ENCODE measurements at regions not wholly inside any gene's neighbourhood (a gene's known extent, or its start where the extent isn't known, plus 50 kb on each side); places are given as distances from the start of the nearest gene placed in this dataset.

DNA sequence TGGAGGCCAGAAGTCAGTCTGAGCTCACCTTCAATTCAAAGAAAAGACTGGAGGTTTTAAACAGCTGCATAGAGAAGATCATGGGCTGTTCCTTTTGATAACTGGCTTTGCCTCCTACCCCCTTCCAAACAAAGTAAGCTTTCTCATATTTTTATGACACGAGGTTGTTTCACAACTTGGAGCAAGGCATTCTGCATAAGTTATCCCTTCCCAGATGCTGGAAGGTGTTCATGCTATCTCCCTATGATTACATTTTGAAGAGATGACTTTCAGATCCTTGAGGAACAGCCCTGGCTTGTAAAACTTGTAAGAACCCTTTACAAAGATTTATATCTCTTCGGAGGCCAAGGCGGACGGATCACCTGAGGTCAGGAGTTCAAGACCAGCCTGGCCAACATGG is 571.9 kb upstream of the FTMT start:
- Mint-ChIP-seq H3K27ac (no peak overlapping the region), H3K4me1 (no peaks in the 10 kb centered on the region), H3K4me3 (no peak overlapping the region), H3K9me3 (peaks cover 4% of the 10 kb centered on the region), H3K36me3 (no peaks in the 10 kb centered on the region), H3K27me3 (no peaks in the 10 kb centered on the region)
- POLR2A ChIA-PET: no interaction called here
- DNase-seq (no peak), ATAC-seq (ENCODE audit: low read depth) (no peak)

DNA sequence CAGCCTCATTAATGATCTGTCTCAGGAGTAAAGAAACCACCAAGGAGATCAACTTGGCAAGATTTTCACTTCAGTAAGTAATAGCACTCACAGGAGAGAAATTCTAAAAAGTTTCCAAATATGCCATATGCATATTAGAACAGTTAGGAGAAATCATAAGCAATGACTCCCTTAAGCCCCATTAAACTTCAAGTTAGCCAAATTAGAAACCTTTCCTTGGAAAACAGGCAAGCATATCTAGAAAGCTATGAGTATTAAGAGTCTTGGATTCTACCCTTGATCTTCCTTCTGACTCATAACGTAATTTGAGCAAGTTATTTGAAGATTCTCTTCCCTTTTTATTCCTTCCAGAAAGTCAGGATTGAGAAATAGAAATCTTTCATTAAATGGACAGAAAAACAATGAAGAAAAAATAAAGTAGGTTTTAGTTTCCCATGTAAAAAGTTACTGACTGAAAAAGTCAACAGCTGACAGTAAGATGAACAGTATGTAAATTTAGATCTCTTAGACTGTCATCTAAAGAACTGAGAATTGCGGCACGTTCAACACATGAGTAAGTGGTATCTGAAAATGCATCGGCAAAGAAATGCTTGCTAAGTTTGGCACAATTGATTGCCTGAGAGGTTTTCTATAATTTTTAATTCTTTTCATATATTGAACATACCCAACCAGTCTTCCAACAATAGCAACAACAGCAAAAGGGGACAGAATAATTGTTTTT is 565.7 kb upstream of the FTMT start:
- ATAC-seq (ENCODE audit: low read depth) (no peak), DNase-seq (no peak)
- POLR2A ChIA-PET: interaction anchor here (0.6 kb wide), 1 partner anchor 1041 kb away, joined by 4 read pairs; no protein-coding TSS in a partner anchor
- Mint-ChIP-seq H3K27ac (no peak overlapping the region), H3K4me1 (no peaks in the 10 kb centered on the region), H3K36me3 (no peaks in the 10 kb centered on the region), H3K27me3 (no peaks in the 10 kb centered on the region), H3K4me3 (no peak overlapping the region), H3K9me3 (peaks cover 8% of the 10 kb centered on the region)

DNA sequence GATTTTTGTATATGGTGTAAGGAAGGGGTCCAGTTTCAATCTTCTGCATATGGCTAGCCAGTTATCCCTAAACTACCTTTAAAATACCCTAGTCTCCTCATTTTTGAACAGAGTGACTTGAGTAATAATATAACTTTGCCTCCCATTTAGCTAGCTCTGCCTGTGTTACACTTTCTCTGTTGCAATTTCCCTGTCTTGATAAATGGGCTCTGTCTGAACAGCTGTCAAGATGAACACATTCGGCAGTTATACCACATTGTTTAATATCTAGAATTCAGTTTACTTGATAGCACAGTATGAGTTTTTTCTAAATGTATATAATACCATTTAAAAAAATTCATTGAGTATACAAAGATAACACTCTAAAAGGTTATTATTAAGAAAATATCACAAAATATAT is 562.9 kb upstream of the FTMT start:
- peaks cover 5% of the 10 kb centered on the region for H3K9me3 Mint-ChIP-seq
- no peaks in the 10 kb centered on the region for H3K36me3 Mint-ChIP-seq
- H3K27ac Mint-ChIP-seq: no peak overlapping the region
- H3K4me1 Mint-ChIP-seq: no peaks in the 10 kb centered on the region
- no peak for ATAC-seq (ENCODE audit: low read depth)
- H3K4me3 Mint-ChIP-seq: no peak overlapping the region
- POLR2A ChIA-PET: no interaction called here
- H3K27me3 Mint-ChIP-seq: no peaks in the 10 kb centered on the region
- DNase-seq: no peak

- no peaks in the 10 kb centered on the region for H3K36me3 Mint-ChIP-seq
- H3K9me3 Mint-ChIP-seq: peaks cover 4% of the 10 kb centered on the region
- no peak for ATAC-seq (ENCODE audit: low read depth)
- H3K4me3 Mint-ChIP-seq: no peak overlapping the region
- no peaks in the 10 kb centered on the region for H3K4me1 Mint-ChIP-seq
- H3K27ac Mint-ChIP-seq: no peak overlapping the region
- POLR2A ChIA-PET: no interaction called here
- DNase-seq: no peak
- H3K27me3 Mint-ChIP-seq: no peaks in the 10 kb centered on the region
Observed at GRCh38 chr5:121292664-121293063, 559.0 kb upstream of the FTMT start.

- DNase-seq: no peak
- no peak overlapping the region for H3K4me3 Mint-ChIP-seq
- no peak for ATAC-seq (ENCODE audit: low read depth)
- no peaks in the 10 kb centered on the region for H3K4me1 Mint-ChIP-seq
- POLR2A ChIA-PET: no interaction called here
- H3K27me3 Mint-ChIP-seq: no peaks in the 10 kb centered on the region
- H3K36me3 Mint-ChIP-seq: no peaks in the 10 kb centered on the region
- no peaks in the 10 kb centered on the region for H3K9me3 Mint-ChIP-seq
- no peak overlapping the region for H3K27ac Mint-ChIP-seq
Observed at GRCh38 chr5:121296356-121296755, 555.3 kb upstream of the FTMT start.

GRCh38 chr5:121299153-121299552 is 552.5 kb upstream of the FTMT start:
- POLR2A ChIA-PET: no interaction called here
- Mint-ChIP-seq H3K4me3 (no peak overlapping the region), H3K4me1 (no peaks in the 10 kb centered on the region), H3K27ac (no peak overlapping the region), H3K27me3 (no peaks in the 10 kb centered on the region), H3K9me3 (no peaks in the 10 kb centered on the region), H3K36me3 (no peaks in the 10 kb centered on the region)
- DNase-seq: no peak
- no peak for ATAC-seq (ENCODE audit: low read depth)

- Mint-ChIP-seq H3K9me3 (no peaks in the 10 kb centered on the region), H3K27ac (no peak overlapping the region), H3K4me3 (no peak overlapping the region), H3K36me3 (no peaks in the 10 kb centered on the region), H3K4me1 (no peaks in the 10 kb centered on the region), H3K27me3 (no peaks in the 10 kb centered on the region)
- POLR2A ChIA-PET: no interaction called here
- DNase-seq (no peak), ATAC-seq (ENCODE audit: low read depth) (no peak)
Observed at GRCh38 chr5:121304838-121305237, 546.8 kb upstream of the FTMT start.

GRCh38 chr5:121313886-121314285 is 537.8 kb upstream of the FTMT start:
- Mint-ChIP-seq H3K36me3 (no peaks in the 10 kb centered on the region), H3K27ac (no peak overlapping the region), H3K27me3 (no peaks in the 10 kb centered on the region), H3K4me1 (no peaks in the 10 kb centered on the region), H3K4me3 (no peak overlapping the region), H3K9me3 (peaks cover 11% of the 10 kb centered on the region)
- DNase-seq (no peak), ATAC-seq (ENCODE audit: low read depth) (no peak)
- POLR2A ChIA-PET: no interaction called here

DNA sequence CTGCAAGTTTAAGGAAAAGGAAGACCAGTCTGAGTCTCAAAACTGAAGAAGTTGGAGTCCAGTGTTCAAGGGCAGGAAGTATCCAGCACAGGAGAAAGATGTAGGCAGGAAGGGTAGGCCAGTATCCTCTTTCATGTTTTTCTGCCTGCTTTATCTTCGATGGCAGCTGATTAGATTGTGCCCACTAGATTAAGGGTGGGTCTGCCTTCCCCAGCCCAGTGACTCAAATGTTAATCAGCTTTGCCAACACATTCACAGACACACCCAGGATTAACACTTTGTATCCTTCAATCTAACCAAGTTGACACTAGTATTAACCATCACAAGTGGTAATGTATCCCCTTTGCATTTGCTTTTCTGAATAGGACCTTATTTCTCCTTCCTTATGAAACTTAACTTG is 535.9 kb upstream of the FTMT start:
- Mint-ChIP-seq H3K9me3 (peaks cover 11% of the 10 kb centered on the region), H3K4me3 (no peak overlapping the region), H3K27ac (no peak overlapping the region), H3K36me3 (no peaks in the 10 kb centered on the region), H3K27me3 (no peaks in the 10 kb centered on the region), H3K4me1 (no peaks in the 10 kb centered on the region)
- POLR2A ChIA-PET: no interaction called here
- ATAC-seq (ENCODE audit: low read depth): no peak
- DNase-seq: no peak

DNA sequence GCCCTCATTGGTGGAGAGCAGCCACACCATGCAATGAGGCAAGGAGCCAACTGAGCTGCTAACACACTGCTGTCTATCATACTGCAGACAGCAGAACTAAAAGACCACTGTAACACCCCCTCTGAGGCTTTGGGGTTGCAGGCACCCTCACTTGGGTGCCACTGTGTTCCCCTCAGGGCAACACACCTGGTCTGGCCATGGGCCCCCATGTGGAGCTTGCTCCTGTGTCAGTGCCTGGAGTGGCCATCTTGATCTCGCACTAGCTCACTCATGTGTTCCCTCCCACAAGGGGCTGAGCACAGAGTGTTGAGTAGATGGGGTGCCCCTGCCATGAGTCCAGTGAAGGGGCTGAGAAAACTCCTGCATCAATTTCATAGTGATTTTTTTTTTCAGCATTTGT is 532.4 kb upstream of the FTMT start:
- Mint-ChIP-seq H3K36me3 (no peaks in the 10 kb centered on the region), H3K9me3 (peaks cover 5% of the 10 kb centered on the region), H3K27me3 (no peaks in the 10 kb centered on the region), H3K4me3 (no peak overlapping the region), H3K4me1 (no peaks in the 10 kb centered on the region), H3K27ac (no peak overlapping the region)
- DNase-seq (no peak), ATAC-seq (ENCODE audit: low read depth) (no peak)
- POLR2A ChIA-PET: no interaction called here

GRCh38 chr5:121325930-121326329 is 525.8 kb upstream of the FTMT start:
- H3K4me3 Mint-ChIP-seq: no peak overlapping the region
- no peak overlapping the region for H3K27ac Mint-ChIP-seq
- no peaks in the 10 kb centered on the region for H3K36me3 Mint-ChIP-seq
- POLR2A ChIA-PET: no interaction called here
- peaks cover 1% of the 10 kb centered on the region for H3K9me3 Mint-ChIP-seq
- no peaks in the 10 kb centered on the region for H3K27me3 Mint-ChIP-seq
- no peak for DNase-seq
- ATAC-seq (ENCODE audit: low read depth): no peak
- H3K4me1 Mint-ChIP-seq: no peaks in the 10 kb centered on the region

- POLR2A ChIA-PET: no interaction called here
Observed at GRCh38 chr5:121350181-121350930, 501.3 kb upstream of the FTMT start.

GRCh38 chr5:121366515-121366914 is 485.2 kb upstream of the FTMT start:
- H3K9me3 Mint-ChIP-seq: no peaks in the 10 kb centered on the region
- H3K27ac Mint-ChIP-seq: no peak overlapping the region
- no peaks in the 10 kb centered on the region for H3K4me1 Mint-ChIP-seq
- POLR2A ChIA-PET: no interaction called here
- H3K4me3 Mint-ChIP-seq: no peak overlapping the region
- H3K36me3 Mint-ChIP-seq: no peaks in the 10 kb centered on the region
- no peaks in the 10 kb centered on the region for H3K27me3 Mint-ChIP-seq
- DNase-seq (no peak), ATAC-seq (ENCODE audit: low read depth) (no peak)

More at GRCh38 chr5:121350181-121350930, 501.3 kb upstream of the FTMT start:
- H3K27ac Mint-ChIP-seq: no peak overlapping the region
- ATAC-seq (ENCODE audit: low read depth) (no peak), DNase-seq (no peak)
- H3K36me3 Mint-ChIP-seq: no peaks in the 10 kb centered on the region
- no peaks in the 10 kb centered on the region for H3K9me3 Mint-ChIP-seq
- H3K4me3 Mint-ChIP-seq: no peak overlapping the region
- H3K27me3 Mint-ChIP-seq: no peaks in the 10 kb centered on the region
- no peaks in the 10 kb centered on the region for H3K4me1 Mint-ChIP-seq

GRCh38 chr5:121373371-121373770 is 478.3 kb upstream of the FTMT start:
- H3K4me1 Mint-ChIP-seq: no peaks in the 10 kb centered on the region
- POLR2A ChIA-PET: no interaction called here
- DNase-seq (no peak), ATAC-seq (ENCODE audit: low read depth) (no peak)
- no peaks in the 10 kb centered on the region for H3K27me3 Mint-ChIP-seq
- no peak overlapping the region for H3K4me3 Mint-ChIP-seq
- H3K27ac Mint-ChIP-seq: no peak overlapping the region
- H3K36me3 Mint-ChIP-seq: no peaks in the 10 kb centered on the region
- H3K9me3 Mint-ChIP-seq: peaks cover 3% of the 10 kb centered on the region
